Thymus (tissue), 11 donors: ENCODE measurements at regions not wholly inside any gene's neighbourhood (a gene's known extent, or its start where the extent isn't known, plus 50 kb on each side); places are given as distances from the start of the nearest gene placed in this dataset.
"Not testable (repeated sequence)": the region's sequence is repeated elsewhere in the genome, so short reads cannot be mapped to it uniquely, and the experiment has no call there.

Source experiments
- DNase-seq, 9 donors: peaks; one replicate each; pipeline ENCODE4 v3.0.0-alpha.2; 2013; ENCODE audit warnings: low spot score in 9 of 9, low read depth in 6 of 9, missing footprints in 1 of 9
- H3K27ac ChIP-seq, 2 donors: one replicate each; pipeline ENCODE4 v1.5.1; 2013; ENCODE audit warnings: control low read depth in 1 of 2, low read depth in 1 of 2, low read length in 1 of 2, mild to moderate bottlenecking in 1 of 2, moderate library complexity in 1 of 2
- H3K27me3 ChIP-seq, 2 donors: one replicate each; pipeline ENCODE4 v1.5.1; 2013; ENCODE audit warnings: low read length in 1 of 2; ENCODE audit not compliant: control insufficient read depth in 2 of 2, insufficient read depth in 1 of 2
- H3K36me3 ChIP-seq, 2 donors: one replicate each; pipeline ENCODE4 v1.5.1; 2013; ENCODE audit warnings: low read length in 1 of 2, mild to moderate bottlenecking in 1 of 2, moderate library complexity in 1 of 2; ENCODE audit not compliant: control insufficient read depth in 2 of 2, insufficient read depth in 2 of 2
- H3K4me1 ChIP-seq, 2 donors: one replicate each; pipeline ENCODE4 v1.5.1; 2013; ENCODE audit warnings: low read length in 2 of 2; ENCODE audit not compliant: control insufficient read depth in 2 of 2, insufficient read depth in 2 of 2
- H3K4me3 ChIP-seq, 2 donors: one replicate each; pipeline ENCODE4 v1.5.1; 2013; ENCODE audit warnings: low read length in 2 of 2, control low read depth in 1 of 2, mild to moderate bottlenecking in 1 of 2
- H3K9me3 ChIP-seq, 2 donors: one replicate each; pipeline ENCODE4 v1.5.1; 2013; ENCODE audit warnings: low read length in 1 of 2, mild to moderate bottlenecking in 1 of 2; ENCODE audit not compliant: control insufficient read depth in 2 of 2, insufficient read depth in 1 of 2
- WGBS: extraction: QIAGEN DNeasy Blood & Tissue Kit; methylation state at CpG from one replicate; pipeline ENCODE4 v1.1.7; 2013; 5-methylcytosine and 5-hydroxymethylcytosine counted together
- donor health status: healthy.

GRCh38 chr13:67519356-67519755 lies 289.2 kb upstream of the PCDH9 start:
- Histone ChIP-seq H3K4me1 (no peaks in the 10 kb centered on the region), H3K27me3 (no peaks in the 10 kb centered on the region), H3K4me3 (no peak overlapping the region), H3K27ac (no peak overlapping the region), H3K9me3 (no peaks in the 10 kb centered on the region), H3K36me3 (no peaks in the 10 kb centered on the region)
- 74% methylated on average over 1 of the region's 1 CpG for WGBS
- no peak for DNase-seq

- no peak overlapping the region for H3K4me3 ChIP-seq
- 92% methylated on average over 1 of the region's 1 CpG for WGBS
- H3K27ac ChIP-seq, result no peak overlapping the region
- H3K36me3 ChIP-seq, result no peaks in the 10 kb centered on the region
- DNase-seq, result no peak
- H3K27me3 ChIP-seq, result no peaks in the 10 kb centered on the region
- no peaks in the 10 kb centered on the region for H3K4me1 ChIP-seq
- no peaks in the 10 kb centered on the region for H3K9me3 ChIP-seq
These were observed 288.6 kb upstream of the PCDH9 start for GRCh38 chr13:67518785-67519184.

GRCh38 chr13:67515895-67516294 lies 285.8 kb upstream of the PCDH9 start:
- peak in 1 of 9 donors; percentile 1 for DNase-seq
- Histone ChIP-seq H3K4me1 (no peaks in the 10 kb centered on the region), H3K27me3 (no peaks in the 10 kb centered on the region), H3K9me3 (no peaks in the 10 kb centered on the region), H3K36me3 (no peaks in the 10 kb centered on the region), H3K4me3 (no peak overlapping the region), H3K27ac (no peak overlapping the region)
- 90% methylated on average over 1 of the region's 1 CpG for WGBS

GRCh38 chr13:67509018-67509417 lies 278.9 kb upstream of the PCDH9 start:
- no peaks in the 10 kb centered on the region for H3K4me1 ChIP-seq
- H3K27me3 ChIP-seq, result no peaks in the 10 kb centered on the region
- no peak overlapping the region for H3K4me3 ChIP-seq
- H3K36me3 ChIP-seq, result no peaks in the 10 kb centered on the region
- no peak for DNase-seq
- no peaks in the 10 kb centered on the region for H3K9me3 ChIP-seq
- 96% methylated on average over 5 of the region's 5 CpGs for WGBS
- H3K27ac ChIP-seq, result no peak overlapping the region

GRCh38 chr13:67508275-67508674 lies 278.1 kb upstream of the PCDH9 start:
- not testable (repeated sequence) for DNase-seq, H3K36me3 ChIP-seq, H3K27me3 ChIP-seq, H3K27ac ChIP-seq, H3K4me3 ChIP-seq, H3K4me1 ChIP-seq, H3K9me3 ChIP-seq
- 83% methylated on average over 1 of the region's 1 CpG for whole genome bisulfite sequencing

GRCh38 chr13:67506407-67506806 lies 276.3 kb upstream of the PCDH9 start:
- Histone ChIP-seq H3K4me3 (no peak overlapping the region), H3K9me3 (no peaks in the 10 kb centered on the region), H3K4me1 (no peaks in the 10 kb centered on the region), H3K36me3 (no peaks in the 10 kb centered on the region), H3K27ac (no peak overlapping the region), H3K27me3 (no peaks in the 10 kb centered on the region)
- no peak for DNase-seq

- Histone ChIP-seq H3K27ac (no peak overlapping the region), H3K9me3 (no peaks in the 10 kb centered on the region), H3K27me3 (no peaks in the 10 kb centered on the region), H3K36me3 (no peaks in the 10 kb centered on the region), H3K4me3 (no peak overlapping the region), H3K4me1 (no peaks in the 10 kb centered on the region)
- DNase-seq, result no peak
These were observed 275.2 kb upstream of the PCDH9 start for GRCh38 chr13:67505376-67505775.

- no peak for DNase-seq
- Histone ChIP-seq H3K4me3 (no peak overlapping the region), H3K36me3 (no peaks in the 10 kb centered on the region), H3K27ac (no peak overlapping the region), H3K27me3 (no peaks in the 10 kb centered on the region), H3K4me1 (no peaks in the 10 kb centered on the region), H3K9me3 (no peaks in the 10 kb centered on the region)
- WGBS, result 90% methylated on average over 3 of the region's 3 CpGs
These were observed 268.8 kb upstream of the PCDH9 start for GRCh38 chr13:67498948-67499347.

GRCh38 chr13:67493835-67494234 lies 263.7 kb upstream of the PCDH9 start:
- H3K27ac ChIP-seq, result no peak overlapping the region
- WGBS, result 8% methylated on average over 1 of the region's 1 CpG

GRCh38 chr13:67489016-67489415 lies 258.9 kb upstream of the PCDH9 start:
- no peak overlapping the region for H3K27ac ChIP-seq
- no peaks in the 10 kb centered on the region for H3K9me3 ChIP-seq
- 93% methylated on average over 2 of the region's 2 CpGs for WGBS
- H3K27me3 ChIP-seq, result no peaks in the 10 kb centered on the region
- H3K36me3 ChIP-seq, result no peaks in the 10 kb centered on the region
- DNase-seq, result no peak
- H3K4me1 ChIP-seq, result no peaks in the 10 kb centered on the region
- no peak overlapping the region for H3K4me3 ChIP-seq

More at GRCh38 chr13:67493835-67494234, 263.7 kb upstream of the PCDH9 start:
- Histone ChIP-seq H3K36me3 (no peaks in the 10 kb centered on the region), H3K4me3 (no peak overlapping the region), H3K4me1 (no peaks in the 10 kb centered on the region), H3K9me3 (no peaks in the 10 kb centered on the region), H3K27me3 (no peaks in the 10 kb centered on the region)
- DNase-seq, result no peak
